KMS-11 (cell line): ENCODE measurements at regions not wholly inside any gene's neighbourhood (a gene's known extent, or its start where the extent isn't known, plus 50 kb on each side); places are given as distances from the start of the nearest gene placed in this dataset.

Experiments
- H2AFZ ChIP-seq: fragments of 200-600 bp; sonication (generic); 2 replicates; pipeline ENCODE4 v1.6.1; 2016; ENCODE audit warnings: antibody characterized with exemption, mixed run types, low read depth
- H3K27ac ChIP-seq: fragments of 200-600 bp; sonication (generic); 2 replicates; pipeline ENCODE4 v1.6.1; 2016; ENCODE audit warnings: mild to moderate bottlenecking, mixed run types
- H3K27me3 ChIP-seq: fragments of 200-600 bp; sonication (generic); 2 replicates; pipeline ENCODE4 v1.6.1; 2017; ENCODE audit warnings: mild to moderate bottlenecking, low read depth, mixed run types, moderate library complexity; ENCODE audit not compliant: insufficient read depth
- H3K36me3 ChIP-seq: fragments of 200-600 bp; sonication (generic); 2 replicates; pipeline ENCODE4 v1.6.1; 2017; ENCODE audit warnings: mild to moderate bottlenecking, mixed run types; ENCODE audit not compliant: insufficient read depth
- H3K4me1 ChIP-seq: fragments of 200-600 bp; sonication (generic); 2 replicates; pipeline ENCODE4 v1.6.1; 2016; ENCODE audit warnings: mild to moderate bottlenecking, low read depth, mixed run types; ENCODE audit not compliant: poor library complexity, severe bottlenecking
- H3K4me2 ChIP-seq: fragments of 200-600 bp; sonication (generic); 2 replicates; pipeline ENCODE4 v1.7.0; 2016; ENCODE audit warnings: mild to moderate bottlenecking, mixed run types
- H3K4me3 ChIP-seq: fragments of 200-600 bp; sonication (generic); IDR thresholded peaks from 2 replicates; pipeline ENCODE4 v1.6.1; 2017; ENCODE audit warnings: low read depth, low read length, mixed read lengths; ENCODE audit not compliant: insufficient read depth
- H3K79me2 ChIP-seq: fragments of 200-600 bp; sonication (generic); 2 replicates; pipeline ENCODE4 v1.6.1; 2016; ENCODE audit warnings: low read depth, mixed run types; ENCODE audit not compliant: insufficient read depth
- H3K9ac ChIP-seq: fragments of 200-600 bp; sonication (generic); 2 replicates; pipeline ENCODE4 v1.6.1; 2016; ENCODE audit warnings: mild to moderate bottlenecking, mixed run types
- H4K20me1 ChIP-seq: fragments of 200-600 bp; sonication (generic); 2 replicates; pipeline ENCODE4 v1.6.1; 2016; ENCODE audit warnings: mild to moderate bottlenecking, mixed run types; ENCODE audit not compliant: insufficient read depth
- CTCF ChIP-seq: fragments of 200-600 bp; sonication (generic); conservative IDR thresholded peaks from 2 replicates; pipeline ENCODE4 v1.6.1; 2017; ENCODE audit warnings: low read depth, mild to moderate bottlenecking, antibody characterized with exemption, low read length, moderate library complexity, mixed read lengths

- H2AFZ ChIP-seq = no peak overlapping the region
- no peak for TF ChIP-seq CTCF
Observed at GRCh38 chr3:82130046-82130445, 368.6 kb upstream of the GBE1 start.

GRCh38 chr3:82129221-82129801 lies 367.9 kb upstream of the GBE1 start:
- no peak overlapping the region for H3K9ac ChIP-seq
- H3K36me3 ChIP-seq = no peaks in the 10 kb centered on the region
- no peak for TF ChIP-seq CTCF
- no peaks in the 10 kb centered on the region for H3K4me1 ChIP-seq
- H4K20me1 ChIP-seq = no peaks in the 10 kb centered on the region
- H3K4me2 ChIP-seq = no peak overlapping the region
- H3K79me2 ChIP-seq = no peaks in the 10 kb centered on the region
- H3K27me3 ChIP-seq = no peaks in the 10 kb centered on the region
- H2AFZ ChIP-seq = no peak overlapping the region
- no peak overlapping the region for H3K27ac ChIP-seq
- no peak overlapping the region for H3K4me3 ChIP-seq

More at GRCh38 chr3:82130046-82130445, 368.6 kb upstream of the GBE1 start:
- Histone ChIP-seq H3K27ac (no peak overlapping the region), H4K20me1 (no peaks in the 10 kb centered on the region), H3K36me3 (no peaks in the 10 kb centered on the region), H3K27me3 (no peaks in the 10 kb centered on the region), H3K4me2 (no peak overlapping the region), H3K4me3 (no peak overlapping the region), H3K4me1 (no peaks in the 10 kb centered on the region), H3K9ac (no peak overlapping the region), H3K79me2 (no peaks in the 10 kb centered on the region)

GRCh38 chr3:82128271-82128670 lies 366.8 kb upstream of the GBE1 start:
- H3K27ac ChIP-seq = no peak overlapping the region
- no peaks in the 10 kb centered on the region for H3K4me1 ChIP-seq
- H3K79me2 ChIP-seq = no peaks in the 10 kb centered on the region
- no peaks in the 10 kb centered on the region for H4K20me1 ChIP-seq
- H3K4me2 ChIP-seq = no peak overlapping the region
- H3K27me3 ChIP-seq = no peaks in the 10 kb centered on the region
- no peak overlapping the region for H3K9ac ChIP-seq
- H2AFZ ChIP-seq = no peak overlapping the region
- no peaks in the 10 kb centered on the region for H3K36me3 ChIP-seq
- H3K4me3 ChIP-seq = no peak overlapping the region
- no peak for TF ChIP-seq CTCF

- Histone ChIP-seq H3K79me2 (no peaks in the 10 kb centered on the region), H3K36me3 (no peaks in the 10 kb centered on the region), H3K27ac (no peak overlapping the region), H3K4me2 (no peak overlapping the region), H3K9ac (no peak overlapping the region), H3K4me3 (no peak overlapping the region), H3K27me3 (no peaks in the 10 kb centered on the region), H3K4me1 (no peaks in the 10 kb centered on the region), H2AFZ (no peak overlapping the region), H4K20me1 (no peaks in the 10 kb centered on the region)
- TF ChIP-seq CTCF = no peak
Observed at GRCh38 chr3:82122554-82123345, 361.3 kb upstream of the GBE1 start.
